Activated CD4-positive, CD25-positive, alpha-beta regulatory T cell (primary cell): ENCODE measurements at regions not wholly inside any gene's neighbourhood (a gene's known extent, or its start where the extent isn't known, plus 50 kb on each side); places are given as distances from the start of the nearest gene placed in this dataset.
A peak's percentile ranks its signal among the peaks of the same experiment; 100 is the strongest.
"Not testable (repeated sequence)": the region's sequence is repeated elsewhere in the genome, so short reads cannot be mapped to it uniquely, and the experiment has no call there.

Experiments used
- DNase-seq, 4 experiments: peaks; one replicate each; lab custom pipeline; 2025; lab: John Stamatoyannopoulos, UW

DNA sequence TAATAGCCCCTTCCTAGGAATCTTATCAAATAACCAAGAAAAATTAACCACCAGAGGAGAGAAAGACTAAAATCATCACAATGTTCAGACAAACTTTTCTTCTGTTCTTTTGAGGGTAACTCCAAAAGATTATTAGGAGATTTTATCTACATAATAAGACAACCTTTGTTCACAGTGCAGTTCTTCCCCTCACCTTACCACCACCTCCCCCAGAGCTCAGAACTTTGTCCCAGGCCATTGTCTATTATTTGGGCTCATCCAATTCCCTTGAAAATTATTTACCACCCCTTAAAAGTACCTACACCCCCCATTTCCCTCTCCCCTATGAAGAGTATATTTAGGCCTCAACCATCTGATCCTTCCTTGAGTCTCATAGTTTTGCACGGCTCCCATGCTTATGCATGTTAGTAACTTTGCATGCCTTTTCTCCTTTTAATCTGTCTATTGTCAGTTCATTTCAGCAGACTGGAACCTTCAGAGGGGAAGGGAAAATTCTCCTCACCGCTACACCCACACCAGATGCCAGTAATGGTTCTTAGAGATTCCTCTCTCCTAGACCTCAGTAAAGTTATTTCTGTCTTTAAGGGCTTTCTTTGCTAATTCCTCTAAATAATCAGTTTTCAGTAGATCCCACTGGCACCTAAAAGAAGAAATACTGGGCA, 234.9 kb downstream of the SKIDA1 start:
- DNase-seq = no peak

DNA sequence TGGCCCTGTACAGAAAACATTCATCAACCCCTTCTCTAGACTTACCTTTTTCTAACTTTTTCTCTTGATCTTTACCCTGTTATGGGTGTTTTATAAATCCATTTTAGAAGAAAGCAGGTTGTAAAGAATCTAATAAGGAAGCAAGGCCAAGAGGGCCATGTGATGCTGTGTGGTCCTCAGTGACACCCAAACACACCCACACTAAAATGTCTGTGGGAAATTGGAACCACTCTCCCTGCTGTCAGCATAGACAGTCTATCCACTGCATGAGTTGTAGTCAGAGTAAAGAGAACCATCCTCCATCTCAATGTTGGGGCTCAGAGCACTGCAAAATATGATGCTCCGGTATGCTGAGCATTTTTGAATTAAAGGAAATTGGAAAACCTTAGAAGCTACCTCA, 235.5 kb downstream of the SKIDA1 start:
- DNase-seq = no peak

DNA sequence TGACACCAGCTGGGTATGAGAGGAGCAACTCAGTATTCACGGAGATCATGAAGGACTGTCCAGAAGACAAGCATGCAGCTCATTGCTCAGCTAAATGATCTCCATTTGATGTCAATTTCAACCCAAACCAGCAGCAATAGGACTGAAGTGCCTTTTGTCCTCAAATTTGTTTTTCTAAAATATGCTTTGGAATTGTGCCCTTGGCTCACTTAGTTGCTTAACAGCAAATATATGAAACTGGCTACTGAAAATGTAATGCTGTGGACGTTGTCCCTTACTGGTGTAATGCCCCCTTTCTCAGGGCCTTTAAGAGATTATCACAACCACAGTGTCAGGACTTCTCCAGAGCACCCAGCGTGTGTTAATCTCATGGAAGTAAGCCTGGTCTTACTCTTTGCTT, 236.2 kb downstream of the SKIDA1 start:
- DNase-seq = no peak

DNA sequence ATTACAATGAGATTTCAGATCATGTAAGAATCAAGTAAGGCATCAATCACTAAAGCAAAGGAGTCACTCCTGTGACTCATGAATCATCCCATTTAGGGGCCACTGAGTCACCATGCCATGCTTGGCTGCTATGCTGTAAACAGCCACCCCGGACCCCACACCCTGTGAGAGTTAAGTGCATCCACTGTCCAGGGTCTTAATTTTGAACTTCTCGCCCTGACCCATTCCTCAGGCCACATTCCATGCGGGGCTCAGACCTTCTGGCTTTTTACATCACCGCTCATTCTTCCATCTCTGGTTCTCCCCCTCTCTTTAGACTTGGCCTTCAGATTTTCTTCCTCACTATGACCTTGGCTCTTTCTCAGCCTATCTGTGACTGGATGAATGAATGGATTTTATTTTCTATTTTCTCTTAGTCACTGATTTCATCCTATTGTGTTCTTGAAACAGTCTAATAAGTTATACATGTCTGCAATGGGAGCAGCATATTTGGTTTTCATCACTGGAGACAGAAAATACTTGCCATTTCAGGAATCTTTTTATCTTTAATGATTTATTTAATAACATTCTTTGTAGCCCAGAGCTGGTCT, 239.6 kb downstream of the SKIDA1 start:
- DNase-seq = no peak

DNA sequence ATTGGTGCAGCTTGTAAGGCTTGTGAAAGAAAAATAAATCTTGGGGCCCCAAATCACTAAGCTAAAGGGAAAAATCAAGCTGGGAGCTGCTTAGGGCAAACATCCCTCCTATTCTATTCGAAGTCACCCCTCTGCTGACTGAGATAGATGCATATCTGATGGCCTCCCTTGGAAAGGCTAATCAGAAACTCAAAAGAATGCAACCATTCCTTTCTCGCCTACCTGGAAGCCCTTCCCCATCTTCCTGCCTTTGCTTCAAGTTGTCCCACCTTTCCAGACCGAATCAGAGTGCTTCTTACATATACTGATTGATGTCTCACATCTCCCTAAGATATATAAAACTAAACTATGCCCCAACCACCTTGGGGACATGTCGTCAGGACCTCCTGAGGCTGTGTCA, 240.3 kb downstream of the SKIDA1 start:
- no peak for DNase-seq

DNA sequence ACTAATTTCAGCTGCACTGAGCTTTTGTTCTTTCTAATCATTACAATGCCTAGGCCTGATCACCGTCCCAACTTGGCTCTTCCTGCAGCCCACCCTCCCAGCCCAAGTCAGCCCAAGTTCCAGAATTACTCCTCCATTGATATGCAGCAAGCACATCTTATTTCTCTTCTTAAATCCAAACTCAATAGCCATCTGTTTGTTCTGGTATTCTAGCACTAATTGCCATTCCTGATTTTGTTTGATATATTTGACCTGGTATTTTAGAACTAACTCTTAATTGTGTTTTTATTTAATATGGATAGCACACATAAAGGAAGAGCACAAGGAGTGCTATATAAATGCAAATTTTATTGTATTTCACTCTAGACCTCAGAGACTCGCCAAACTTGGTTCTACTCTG, 241.2 kb downstream of the SKIDA1 start:
- DNase-seq = no peak

DNA sequence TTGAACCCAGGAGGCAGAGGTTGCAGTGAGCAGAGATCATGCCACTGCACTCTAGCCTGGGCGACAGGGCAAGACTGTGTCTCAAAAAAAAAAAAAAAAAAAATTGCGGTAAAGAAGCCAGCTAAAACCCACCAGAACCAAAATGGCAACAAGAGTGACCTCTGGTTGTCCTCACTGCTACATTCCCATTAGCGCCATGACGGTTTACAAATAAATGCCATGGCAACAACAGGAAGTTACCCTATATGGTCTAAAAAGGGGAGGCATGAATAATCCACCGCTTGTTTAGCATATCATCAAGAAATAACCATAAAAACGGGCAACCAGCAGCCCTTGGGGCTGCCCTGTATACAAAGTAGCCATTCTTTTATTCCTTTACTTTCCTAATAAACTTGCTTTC, 242.4 kb downstream of the SKIDA1 start:
- DNase-seq = not testable (repeated sequence)

DNA sequence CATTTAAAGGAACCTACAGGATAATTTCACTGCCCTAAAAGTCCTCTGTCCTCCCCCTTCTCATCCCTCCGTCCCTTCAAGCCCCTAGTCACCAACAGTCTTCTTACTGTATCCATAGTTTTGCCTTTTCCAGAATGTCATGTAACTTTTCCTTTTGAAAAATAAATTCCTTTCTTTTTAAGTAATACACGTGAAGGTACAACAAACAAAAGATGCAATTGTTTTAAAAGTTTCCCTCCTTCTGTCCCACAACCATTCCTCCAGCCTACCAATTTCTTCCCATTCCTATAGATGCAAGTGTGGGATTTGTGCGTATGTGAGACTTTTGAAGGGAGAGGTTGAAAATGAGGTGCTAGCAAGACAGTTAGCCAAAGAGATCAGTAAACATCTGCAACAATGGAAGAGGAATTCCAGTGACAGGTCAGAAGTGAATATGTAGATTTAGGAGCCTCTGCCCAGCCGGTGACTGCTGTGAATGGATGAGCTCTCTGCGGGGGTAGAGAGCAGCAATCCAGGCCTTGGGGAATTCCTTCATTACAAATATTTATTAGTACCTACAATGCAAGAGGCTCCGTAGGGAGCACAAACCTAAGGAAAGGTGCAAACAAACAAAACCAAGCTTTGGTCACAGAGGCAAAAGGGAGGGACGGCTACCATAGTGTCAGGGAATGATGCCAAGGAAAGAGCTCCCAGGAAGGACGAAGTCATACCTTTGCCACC, 243.6 kb downstream of the SKIDA1 start:
- DNase-seq = no peak

DNA sequence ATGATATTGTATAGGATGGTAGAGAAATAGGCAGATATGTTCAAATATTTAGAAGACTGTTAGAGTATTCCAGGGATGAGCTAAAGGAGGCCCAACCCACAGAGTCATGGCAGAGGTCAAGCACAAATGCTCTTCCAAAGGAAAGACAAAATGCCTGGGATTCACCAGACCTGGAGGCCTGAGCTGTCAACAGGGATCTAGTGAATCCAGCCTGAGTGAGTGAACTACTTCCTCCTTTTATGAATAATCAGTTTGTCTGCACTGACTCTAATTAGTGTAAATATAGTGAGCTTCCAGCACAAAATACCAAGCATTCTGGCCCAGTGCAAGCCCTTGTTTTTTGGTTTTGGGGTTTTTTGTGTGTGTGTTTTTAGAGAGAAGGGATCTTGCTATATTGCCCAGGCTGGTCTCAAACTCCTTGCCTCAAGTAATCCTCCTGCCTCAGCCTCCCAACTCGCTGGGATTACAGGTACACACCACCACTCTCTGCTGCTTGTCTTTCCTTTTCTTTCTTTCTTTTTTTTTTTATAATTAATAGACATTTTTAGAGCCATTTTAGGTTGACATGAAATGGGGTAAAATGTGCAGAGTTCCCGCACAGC, 244.4 kb downstream of the SKIDA1 start:
- no peak for DNase-seq

DNA sequence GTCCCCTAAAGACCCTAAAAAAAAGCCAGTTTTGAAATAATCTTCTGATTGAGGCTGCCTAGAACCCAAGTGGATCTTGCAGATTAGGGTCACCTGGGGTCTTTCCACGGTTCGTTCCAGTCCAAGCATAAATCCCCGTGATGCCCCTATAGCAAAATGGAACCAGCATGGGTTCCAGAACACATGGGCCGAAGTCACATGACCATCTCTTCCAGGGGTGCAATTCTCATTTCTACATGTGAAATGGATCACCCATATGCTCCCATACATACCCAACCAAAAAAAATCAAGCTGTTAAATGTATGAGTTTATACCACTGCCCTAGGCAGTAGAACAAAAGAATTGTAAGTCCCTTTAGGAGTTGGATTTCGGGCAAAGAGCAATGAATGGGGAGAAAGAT, 245.4 kb downstream of the SKIDA1 start:
- no peak for DNase-seq

DNA sequence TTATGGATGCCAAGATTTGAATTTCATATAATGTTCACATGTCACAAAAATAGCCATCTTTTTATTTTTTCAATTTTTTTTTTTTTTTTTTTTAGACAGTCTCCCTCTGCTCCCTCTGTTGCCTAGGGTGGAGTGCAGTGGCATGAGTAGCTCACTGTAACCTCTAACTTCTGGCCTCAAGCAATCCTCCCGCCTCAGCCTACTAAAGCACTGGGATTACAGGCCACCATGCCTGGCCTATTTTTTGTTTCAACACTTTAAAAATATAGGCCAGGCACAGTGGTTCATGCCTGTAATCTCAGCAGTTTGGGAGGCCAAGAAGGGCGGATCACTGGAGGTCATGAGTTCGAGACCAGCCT, 246.3 kb downstream of the SKIDA1 start:
- DNase-seq = no peak

DNA sequence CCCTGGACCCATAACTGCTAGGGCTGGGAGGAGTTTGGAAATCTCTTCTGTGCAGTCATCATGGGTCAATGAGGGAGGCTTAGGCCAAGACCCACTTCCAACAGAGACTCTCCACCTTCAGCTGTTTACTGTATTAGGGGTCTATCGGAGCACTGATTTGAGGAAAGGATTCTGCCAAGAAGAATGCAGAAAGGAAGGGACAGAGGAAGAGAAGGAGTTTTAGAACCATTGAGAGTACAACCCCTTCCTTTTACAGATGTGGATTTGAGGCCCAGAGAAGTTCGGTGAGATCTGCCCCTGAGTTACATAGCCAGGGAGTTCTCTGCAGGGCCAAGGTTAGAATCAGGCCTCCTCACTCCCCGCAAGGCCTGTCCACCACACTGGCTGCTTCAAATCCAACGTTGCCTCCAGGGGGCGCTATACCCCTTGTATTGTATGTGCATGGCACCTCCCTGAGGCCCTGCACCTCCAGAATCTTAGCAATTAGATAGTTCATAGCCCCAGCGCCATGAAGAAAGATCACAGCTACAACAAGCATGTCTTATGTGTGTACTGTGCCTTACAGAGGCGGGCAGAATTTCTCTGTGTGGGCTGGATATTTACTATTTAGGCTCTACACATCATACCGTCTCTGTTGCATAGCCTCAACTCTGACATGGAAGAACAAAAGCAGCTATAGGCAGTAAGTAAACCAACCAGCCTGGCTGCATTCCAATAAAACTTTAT, 246.8 kb downstream of the SKIDA1 start:
- peak; percentile 7 to 52 (median 30) for DNase-seq

DNA sequence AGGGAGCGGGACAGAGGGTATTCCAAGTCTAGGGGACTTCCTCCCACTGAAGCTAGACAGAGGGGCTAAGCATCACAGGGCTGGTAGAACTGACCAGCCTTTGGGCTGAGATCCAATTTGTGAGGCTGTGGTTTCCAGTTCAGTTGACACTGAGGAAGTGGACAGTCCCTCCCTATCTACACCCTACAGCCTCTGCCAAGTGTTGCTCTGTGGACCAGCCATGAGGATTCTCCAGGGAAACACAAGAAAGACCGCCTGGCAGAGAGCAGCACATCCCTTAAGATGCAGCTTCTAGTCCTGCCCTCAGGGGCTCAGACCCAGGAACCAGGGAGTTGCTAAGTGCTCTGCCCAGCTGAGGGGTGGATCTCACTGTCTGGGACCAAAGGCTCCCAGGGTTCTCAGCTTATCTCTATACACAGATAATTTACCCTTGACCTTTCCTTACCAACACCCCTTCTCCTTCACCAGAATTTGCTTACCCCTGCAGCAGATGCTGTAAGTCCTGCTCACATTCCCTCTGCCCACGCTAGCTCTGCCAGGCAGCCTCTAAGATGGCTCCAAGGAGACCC, 252.0 kb downstream of the SKIDA1 start:
- no peak for DNase-seq

DNA sequence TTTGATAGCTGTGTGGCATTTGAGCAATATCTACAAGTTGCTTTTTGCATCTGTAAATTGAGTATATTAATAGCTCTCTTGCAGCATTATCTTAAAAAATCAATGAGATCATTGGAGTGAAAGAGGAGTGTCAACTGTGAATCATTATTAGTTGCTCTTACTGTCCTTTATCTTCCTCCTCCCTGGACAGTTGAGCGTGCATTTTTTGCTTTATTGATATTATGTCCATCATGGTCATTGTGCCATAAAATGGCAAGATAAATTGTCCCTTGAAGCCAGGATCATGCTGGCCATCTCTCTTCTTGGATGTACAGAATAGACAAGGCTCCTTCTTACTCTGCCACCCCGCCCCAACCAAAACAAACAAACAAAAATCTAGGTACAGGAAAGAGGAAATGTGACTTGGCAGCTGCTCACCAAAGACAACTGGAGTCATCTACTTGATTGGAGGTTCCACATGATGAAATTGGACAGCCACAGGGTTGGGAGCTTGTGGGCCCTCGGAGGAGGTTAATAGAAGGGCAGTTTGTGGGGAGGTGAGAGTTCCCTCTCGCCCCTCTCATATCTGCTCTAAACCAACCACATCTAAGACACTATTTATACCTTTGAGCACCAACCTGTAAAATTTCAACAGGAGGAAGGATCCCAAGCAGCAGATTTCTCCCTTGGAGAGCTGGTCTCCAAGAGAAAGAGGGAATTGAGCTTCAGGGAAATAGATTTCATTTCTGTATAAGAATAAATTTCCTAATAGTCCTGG, 252.7 kb downstream of the SKIDA1 start:
- DNase-seq = no peak

DNA sequence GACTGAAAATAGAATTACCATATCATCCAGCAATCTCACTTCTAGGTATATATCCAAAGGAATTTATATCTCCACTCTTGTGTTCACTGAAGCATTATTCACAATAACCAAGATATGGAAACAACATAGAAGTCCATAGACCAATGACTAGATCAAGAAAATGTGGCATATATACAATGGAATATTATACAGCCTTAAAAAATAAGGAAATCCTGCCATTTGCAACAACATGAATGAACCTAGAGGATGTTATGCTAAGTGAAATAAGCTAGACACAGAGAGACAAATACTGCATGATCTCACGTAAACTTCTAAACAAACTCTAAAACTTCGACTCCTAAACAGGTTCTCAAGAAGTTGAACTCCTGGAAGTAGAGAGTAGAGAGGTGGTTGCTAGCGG, 254.5 kb downstream of the SKIDA1 start:
- no peak for DNase-seq

DNA sequence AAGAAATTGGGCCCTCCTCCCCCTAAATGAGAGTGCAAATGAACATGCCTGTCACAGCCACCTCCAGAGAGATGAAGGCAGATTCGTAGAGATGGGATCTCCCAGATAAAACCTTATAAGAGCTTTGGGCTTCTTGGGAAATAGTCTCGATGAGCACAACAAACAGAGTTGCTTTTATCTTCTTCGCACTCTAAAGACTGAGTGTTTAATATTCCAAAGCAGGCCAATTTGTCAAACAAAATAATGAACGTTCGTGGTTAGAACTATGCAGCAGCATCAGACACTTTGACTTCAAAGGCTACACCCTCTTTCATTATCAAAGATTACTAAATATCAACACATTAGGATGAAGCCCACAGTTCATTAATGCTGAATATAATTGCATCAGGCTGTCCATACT, 256.2 kb downstream of the SKIDA1 start:
- DNase-seq = no peak

DNA sequence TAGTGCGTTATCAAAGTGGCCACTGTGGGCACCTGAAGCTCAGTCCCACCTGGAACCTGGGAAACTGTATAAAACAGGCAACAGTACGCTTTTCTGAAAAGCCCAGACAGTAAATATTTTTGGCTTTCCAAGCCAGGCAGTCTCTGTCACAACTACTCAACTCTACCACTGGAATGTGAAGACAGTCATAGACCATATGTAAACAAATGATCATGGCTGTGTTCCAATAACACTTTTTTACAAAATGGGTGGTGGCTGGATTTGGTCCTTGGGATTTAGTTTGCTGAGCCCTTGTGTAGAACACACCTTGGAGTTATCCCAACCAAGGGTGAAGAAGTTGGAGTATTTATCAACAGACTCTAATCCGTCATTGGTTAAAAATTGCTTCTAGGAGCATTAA, 259.9 kb downstream of the SKIDA1 start:
- no peak for DNase-seq

DNA sequence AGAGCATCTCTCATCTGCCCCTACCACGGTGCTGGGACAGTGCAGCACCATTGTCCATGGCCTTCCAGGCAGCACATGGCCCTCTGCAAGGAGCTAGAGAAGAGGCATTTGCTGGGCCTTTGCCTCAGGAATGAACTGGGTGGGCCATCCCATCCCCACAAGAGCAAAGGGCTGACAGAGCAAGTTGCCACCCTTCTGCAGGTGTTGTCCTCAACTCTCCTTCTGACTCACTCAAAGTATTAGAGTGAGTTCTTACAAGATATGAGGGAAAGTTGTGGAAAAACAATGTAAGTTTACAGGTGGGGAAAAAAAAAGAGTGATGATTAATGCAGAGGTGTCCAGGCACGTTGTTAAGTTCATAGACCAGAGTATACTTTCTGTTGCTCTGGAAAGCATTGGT, 261.2 kb downstream of the SKIDA1 start:
- no peak for DNase-seq

DNA sequence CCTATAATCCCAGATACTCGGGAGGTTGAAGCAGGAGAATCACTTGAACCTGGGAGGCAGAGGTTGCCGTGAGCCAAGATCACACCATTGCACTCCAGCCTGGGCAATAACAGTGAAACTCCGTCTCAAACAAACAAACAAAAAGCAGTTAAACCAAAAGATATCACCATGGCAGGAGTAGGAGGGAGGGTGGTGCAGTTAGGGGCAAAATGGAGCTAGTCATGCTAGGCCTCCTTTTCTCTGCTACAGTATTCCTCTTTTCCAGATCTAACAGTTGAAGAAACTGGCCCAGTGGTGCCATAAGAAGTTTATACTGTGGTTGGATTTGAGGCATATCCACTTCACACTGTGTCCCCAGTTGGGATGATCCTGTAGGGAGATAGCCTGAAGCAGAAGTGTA, 261.6 kb downstream of the SKIDA1 start:
- DNase-seq = no peak

DNA sequence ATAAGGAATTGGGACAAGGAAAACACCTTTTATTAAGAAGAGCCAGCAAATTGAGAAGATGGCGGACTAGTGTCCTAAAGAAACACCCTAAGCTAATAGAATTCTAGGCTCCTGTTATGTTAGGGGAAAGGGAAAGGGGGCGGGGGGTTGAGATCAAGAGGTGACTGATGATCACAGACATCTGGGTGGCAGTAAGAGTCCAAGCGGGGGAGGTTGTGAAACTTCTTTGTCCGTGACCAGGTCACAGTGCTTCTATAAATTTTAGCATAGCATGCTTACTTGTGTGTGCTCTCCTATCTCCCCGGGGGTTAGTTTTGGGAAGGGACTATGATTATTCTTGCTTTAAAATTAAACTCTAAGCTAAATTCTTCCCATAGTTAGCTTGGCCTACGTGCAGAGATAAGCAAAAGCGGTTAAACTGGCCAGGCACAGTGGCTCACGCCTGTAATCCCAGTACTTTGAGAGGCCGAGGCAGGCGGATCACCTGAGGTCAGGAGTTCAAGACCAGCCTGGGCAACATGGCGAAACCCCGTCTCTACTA, 262.1 kb downstream of the SKIDA1 start:
- no peak for DNase-seq

DNA sequence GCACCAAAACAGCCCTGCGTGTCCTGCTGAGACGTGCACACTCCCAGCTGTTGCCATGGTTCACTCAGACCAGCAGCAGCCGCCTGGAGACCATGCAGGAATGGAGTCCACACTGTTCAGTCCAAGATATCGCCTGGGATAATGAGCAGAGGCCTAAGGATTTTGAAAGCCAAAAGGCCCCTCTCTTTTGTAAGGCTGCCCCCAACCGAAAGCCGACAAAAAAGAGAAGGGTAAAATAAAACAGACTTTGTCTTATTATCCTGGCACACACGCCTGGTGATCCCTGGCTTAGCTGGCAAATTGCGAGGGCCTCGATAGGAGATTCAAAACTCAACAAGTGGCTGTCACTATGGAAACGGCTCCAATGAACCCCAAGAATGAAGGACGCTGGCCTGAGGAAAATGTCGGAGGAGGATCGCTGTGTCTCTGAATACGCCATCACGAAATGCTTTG, 263.6 kb downstream of the SKIDA1 start:
- DNase-seq = no peak
